Ascending aorta (tissue), 2 donors: ENCODE measurements at regions not wholly inside any gene's neighbourhood (a gene's known extent, or its start where the extent isn't known, plus 50 kb on each side); places are given as distances from the start of the nearest gene placed in this dataset.

Experiments
- DNase-seq, 2 donors: peaks; one replicate each; pipeline ENCODE4 v3.0.0-alpha.2; 2019; ENCODE audit warnings: low spot score in 2 of 2
- H3K27ac ChIP-seq, 2 donors: fragments of 200-600 bp; sonication (generic); one replicate each; pipeline ENCODE4 v1.5.1; 2016 to 2017; ENCODE audit warnings: mild to moderate bottlenecking in 1 of 2
- H3K27me3 ChIP-seq: fragments of 200-600 bp; sonication (generic); one replicate; pipeline ENCODE4 v1.5.1; 2017
- H3K36me3 ChIP-seq, 2 donors: fragments of 200-600 bp; sonication (generic); one replicate each; pipeline ENCODE4 v1.5.1; 2016
- H3K4me1 ChIP-seq, 2 donors: fragments of 200-600 bp; sonication (generic); one replicate each; pipeline ENCODE4 v1.5.1; 2016 to 2017; ENCODE audit warnings: mild to moderate bottlenecking in 1 of 2
- H3K4me3 ChIP-seq, 2 donors: fragments of 200-600 bp; sonication (generic); one replicate each; pipeline ENCODE4 v1.5.1; 2016 to 2017; ENCODE audit warnings: mild to moderate bottlenecking in 1 of 2
- H3K9me3 ChIP-seq, 2 donors: fragments of 200-600 bp; sonication (generic); one replicate each; pipeline ENCODE4 v1.5.1; 2016
- CTCF ChIP-seq, 3 experiments: fragments of 200-600 bp in 2 of 3; fragments of 450-650 bp in 1 of 3; sonication (generic) in 2 of 3; IDR thresholded peaks; one replicate each; pipeline ENCODE4 v1.5.1; 2016 to 2019; ENCODE audit warnings: antibody characterized with exemption in 3 of 3, mild to moderate bottlenecking in 1 of 3, moderate library complexity in 1 of 3
- intact Hi-C: fragments of 100-400 bp; cut with DNase I; formaldehyde crosslinking; loops from one replicate; pipeline ENCODE4 v1.15.1; 2023

DNA sequence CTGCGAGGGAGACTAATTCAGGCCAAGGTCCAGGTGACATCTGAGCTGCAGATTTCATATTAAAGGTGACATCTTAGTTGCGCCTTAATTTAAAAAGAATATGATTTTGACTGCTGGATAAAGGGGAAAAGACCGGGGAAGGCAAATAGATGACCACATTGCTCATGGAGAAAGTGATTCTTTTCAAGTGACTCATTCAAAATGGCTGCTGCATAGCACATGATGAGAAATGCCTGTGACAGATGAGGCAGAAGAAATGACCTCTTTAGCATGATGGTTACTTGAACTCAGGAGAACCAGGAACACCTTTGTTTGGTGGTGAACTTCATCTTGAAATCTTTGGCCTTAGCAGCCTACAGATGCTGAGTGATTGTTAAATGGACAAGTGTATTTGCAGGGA lies 385.8 kb upstream of the TRIB2 start:
- DNase-seq, result no peak
- Histone ChIP-seq H3K4me3 (no peak overlapping the region), H3K4me1 (peaks cover 0 to 3% of the 10 kb centered on the region in 2 donors), H3K27ac (no peak overlapping the region), H3K36me3 (no peaks in the 10 kb centered on the region), H3K9me3 (no peaks in the 10 kb centered on the region), H3K27me3 (no peaks in the 10 kb centered on the region)
- intact Hi-C loops, result no loop called here
- no peak for TF ChIP-seq CTCF (IDR thresholded peaks at IDR 0.05)

DNA sequence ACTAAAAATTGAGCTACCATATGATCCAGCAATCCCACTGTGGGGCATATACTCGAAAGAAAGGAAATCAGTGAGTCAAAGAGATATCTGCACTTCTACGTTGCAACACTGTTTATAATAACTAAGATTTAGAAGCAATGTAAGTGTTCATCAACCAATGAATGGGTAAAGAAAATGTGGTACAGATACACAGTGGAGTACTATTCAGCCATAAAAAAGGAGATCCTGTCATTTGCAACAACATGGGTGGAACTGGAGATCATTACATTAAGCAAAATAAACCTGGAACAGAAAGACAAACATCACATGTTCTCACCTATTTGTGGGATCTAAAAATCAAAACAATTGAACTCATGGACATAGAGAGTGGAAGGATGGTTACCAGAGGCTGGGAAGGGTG lies 385.0 kb upstream of the TRIB2 start:
- Histone ChIP-seq H3K27me3 (no peaks in the 10 kb centered on the region), H3K27ac (no peak overlapping the region), H3K4me3 (no peak overlapping the region), H3K36me3 (no peaks in the 10 kb centered on the region), H3K4me1 (no peaks in the 10 kb centered on the region), H3K9me3 (no peaks in the 10 kb centered on the region)
- TF ChIP-seq CTCF (IDR thresholded peaks at IDR 0.05), result no peak
- no peak for DNase-seq
- intact Hi-C loops, result no loop called here

- no peaks in the 10 kb centered on the region for H3K27me3 ChIP-seq
- H3K9me3 ChIP-seq, result no peaks in the 10 kb centered on the region
- intact Hi-C loops, result no loop called here
- no peak overlapping the region for H3K4me3 ChIP-seq
- no peaks in the 10 kb centered on the region for H3K36me3 ChIP-seq
- no peak overlapping the region for H3K27ac ChIP-seq
- H3K4me1 ChIP-seq, result no peaks in the 10 kb centered on the region
- DNase-seq, result no peak
- TF ChIP-seq CTCF (IDR thresholded peaks at IDR 0.05), result no peak
Observed at GRCh38 chr2:12333293-12333692, 383.4 kb upstream of the TRIB2 start.

GRCh38 chr2:12334412-12334966 lies 382.2 kb upstream of the TRIB2 start:
- no peak for DNase-seq
- no peaks in the 10 kb centered on the region for H3K4me1 ChIP-seq
- no peak overlapping the region for H3K4me3 ChIP-seq
- H3K27ac ChIP-seq, result no peak overlapping the region
- intact Hi-C loops, result no loop called here
- TF ChIP-seq CTCF (IDR thresholded peaks at IDR 0.05), result no peak
- H3K27me3 ChIP-seq, result no peaks in the 10 kb centered on the region
- H3K9me3 ChIP-seq, result no peaks in the 10 kb centered on the region
- no peaks in the 10 kb centered on the region for H3K36me3 ChIP-seq

DNA sequence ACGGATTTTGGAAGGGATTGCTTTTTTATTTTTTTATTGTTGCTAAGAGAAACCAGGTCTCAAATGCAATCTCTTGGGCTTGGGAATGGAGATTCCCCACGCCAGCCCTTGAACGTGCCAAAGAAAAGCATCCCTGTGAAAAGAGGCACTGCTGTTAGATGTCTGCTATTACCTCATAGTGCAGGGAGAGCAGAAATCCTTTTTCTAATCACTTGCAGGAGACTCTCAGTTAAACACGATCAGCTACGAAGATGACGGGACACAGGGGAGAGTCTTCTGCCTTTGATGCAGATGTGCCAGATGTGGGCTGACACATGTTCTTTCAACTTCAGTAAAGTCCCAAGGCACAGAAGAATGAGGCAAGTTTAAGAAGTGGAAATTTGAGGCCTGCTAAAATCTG lies 381.6 kb upstream of the TRIB2 start:
- H3K27me3 ChIP-seq, result no peaks in the 10 kb centered on the region
- no peaks in the 10 kb centered on the region for H3K4me1 ChIP-seq
- no peak for TF ChIP-seq CTCF (IDR thresholded peaks at IDR 0.05)
- H3K9me3 ChIP-seq, result no peaks in the 10 kb centered on the region
- H3K36me3 ChIP-seq, result no peaks in the 10 kb centered on the region
- no peak overlapping the region for H3K27ac ChIP-seq
- DNase-seq, result no peak
- no peak overlapping the region for H3K4me3 ChIP-seq
- intact Hi-C loops, result no loop called here

GRCh38 chr2:12335995-12336394 lies 380.7 kb upstream of the TRIB2 start:
- Histone ChIP-seq H3K4me3 (no peak overlapping the region), H3K27ac (no peak overlapping the region), H3K27me3 (no peaks in the 10 kb centered on the region), H3K4me1 (no peaks in the 10 kb centered on the region), H3K36me3 (no peaks in the 10 kb centered on the region), H3K9me3 (no peaks in the 10 kb centered on the region)
- intact Hi-C loops, result no loop called here
- no peak for TF ChIP-seq CTCF (IDR thresholded peaks at IDR 0.05)
- no peak for DNase-seq
